ENCODE measurements at regions not wholly inside any gene's neighbourhood (a gene's known extent, or its start where the extent isn't known, plus 50 kb on each side); places are given as distances from the start of the nearest gene placed in this dataset.

DNA sequence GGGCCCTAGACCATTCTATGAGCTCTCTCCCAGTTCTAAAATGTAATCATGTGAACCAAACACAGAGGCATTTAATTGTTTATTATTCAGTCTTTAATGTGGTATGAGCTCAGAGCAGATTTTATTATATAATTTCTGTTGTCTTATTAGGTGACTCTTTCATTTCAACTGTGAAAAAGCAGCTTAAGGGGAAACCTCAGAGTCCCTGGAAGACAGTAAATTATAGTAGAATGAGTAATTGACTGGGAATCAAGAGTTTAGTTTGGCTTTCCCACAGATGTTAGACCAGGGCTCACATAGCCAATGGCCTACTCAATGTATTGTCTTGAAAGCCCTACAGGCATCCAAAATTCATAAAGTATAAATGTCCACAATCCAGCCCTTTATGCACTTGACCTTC, 390.4 kb upstream of the SLC35B3 start:
- no peak for TF ChIP-seq POLR2A (IDR thresholded peaks at IDR 0.05)
- TF ChIP-seq CTCF (IDR thresholded peaks at IDR 0.05 in 8 of 11, conservative IDR thresholded peaks at IDR 0.05 in 3 of 11), result no peak

All from spleen (tissue), 7 donors.